ENCODE measurements at regions not wholly inside any gene's neighbourhood (a gene's known extent, or its start where the extent isn't known, plus 50 kb on each side); places are given as distances from the start of the nearest gene placed in this dataset.
A peak's percentile ranks its signal among the peaks of the same experiment; 100 is the strongest.

DNA sequence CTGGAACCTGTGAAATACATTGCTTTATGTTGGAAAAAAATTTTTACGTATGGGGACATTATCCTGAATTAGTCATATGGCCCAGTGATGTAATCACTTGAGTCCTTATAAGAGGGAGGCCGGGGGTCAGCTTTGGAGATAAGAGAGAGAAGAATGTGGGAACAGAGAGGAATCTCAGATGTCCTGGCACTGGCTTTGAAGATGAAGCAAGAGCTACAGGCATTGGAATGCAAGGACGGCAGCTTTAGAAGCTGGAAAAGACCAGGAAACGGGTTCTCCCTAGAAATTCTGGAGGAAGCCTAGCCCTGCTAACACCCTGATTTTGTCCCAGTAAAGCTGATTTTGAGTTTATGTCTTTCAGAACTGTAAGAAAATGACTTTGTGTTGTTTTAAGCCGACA is 1129.9 kb upstream of the GYPC start:
- no peak for DNase-seq

DNA sequence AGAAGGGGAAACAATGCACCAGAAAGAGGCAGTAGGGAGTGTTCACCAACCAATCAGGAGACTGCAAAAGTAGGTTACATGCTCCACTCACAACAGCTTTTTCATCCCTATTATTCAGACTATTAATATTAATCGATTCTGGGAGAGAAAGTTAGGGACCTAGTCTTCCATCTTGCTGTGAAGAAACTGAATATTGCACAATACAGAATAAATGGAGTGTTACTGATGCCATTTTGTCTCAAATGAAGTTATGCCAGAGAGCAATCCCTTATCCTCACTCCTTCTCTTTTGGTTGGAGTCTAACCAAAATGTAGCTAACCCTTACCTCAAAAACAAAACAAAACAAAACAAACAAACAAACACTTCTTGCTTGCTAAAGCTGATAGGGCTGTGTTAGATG is 1120.9 kb upstream of the GYPC start:
- no peak for DNase-seq

DNA sequence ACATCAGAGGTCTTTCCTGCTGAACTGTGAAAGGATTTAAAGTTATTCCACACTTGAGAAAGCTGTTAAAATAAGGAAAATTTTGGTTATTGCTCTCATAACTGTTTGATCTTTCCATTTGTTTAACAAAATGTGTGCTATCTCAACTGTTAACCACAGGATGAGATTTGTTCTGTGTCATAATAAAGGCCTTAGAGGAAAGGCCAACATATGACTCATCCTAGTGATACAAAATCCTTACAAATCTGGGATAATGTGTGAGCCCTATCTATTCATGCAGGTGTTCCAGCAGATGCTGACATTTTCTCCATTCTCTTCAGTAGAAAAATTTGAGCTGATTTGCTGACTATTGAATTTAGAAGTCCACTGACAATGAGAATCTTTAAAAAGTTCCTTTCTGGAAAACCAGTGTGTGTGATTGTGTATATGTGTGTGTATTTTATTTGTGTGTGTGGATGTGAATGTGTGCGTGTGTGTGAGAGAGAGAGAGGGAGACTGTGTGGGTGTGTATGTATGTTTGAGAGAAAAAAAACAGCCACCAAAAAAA is 1111.9 kb upstream of the GYPC start:
- DNase-seq, result no peak

DNA sequence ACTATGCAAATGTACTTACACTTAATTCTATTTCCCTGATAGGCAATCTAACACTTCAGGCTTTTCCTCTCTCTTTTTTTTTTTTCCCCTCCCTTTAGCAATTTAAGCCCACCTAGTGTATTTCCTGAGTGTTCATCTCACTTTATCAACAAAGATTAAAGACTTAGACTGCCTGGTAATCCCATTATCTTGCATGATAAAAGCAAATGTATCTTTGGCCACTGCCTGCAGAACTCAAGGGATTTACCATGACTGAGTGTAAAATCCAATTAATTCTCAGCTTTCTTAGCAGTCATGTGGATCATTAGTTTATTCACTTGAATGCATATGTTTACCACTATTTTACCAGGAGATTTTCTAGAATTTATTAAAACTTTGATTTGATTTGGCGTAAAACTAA is 1102.2 kb upstream of the GYPC start:
- DNase-seq, result peak; percentile 86

DNA sequence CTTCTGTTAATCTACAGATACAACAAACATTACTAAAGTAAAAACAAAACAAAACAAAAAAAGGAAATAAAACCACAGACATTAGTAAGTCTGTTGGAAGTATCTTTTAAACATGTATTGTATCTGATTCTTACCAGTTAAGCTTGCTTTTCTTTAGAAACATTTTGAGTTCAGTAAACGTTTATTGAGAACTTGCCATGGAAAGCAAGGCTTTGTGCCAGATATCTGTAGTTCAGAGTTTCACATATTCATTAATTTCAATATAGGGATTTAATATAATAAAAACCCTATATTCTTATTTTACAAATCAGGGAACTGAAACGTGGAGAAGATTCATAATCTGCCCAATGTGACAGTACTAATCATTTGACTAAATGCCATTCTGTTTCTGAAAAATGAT is 1101.0 kb upstream of the GYPC start:
- no peak for DNase-seq

DNA sequence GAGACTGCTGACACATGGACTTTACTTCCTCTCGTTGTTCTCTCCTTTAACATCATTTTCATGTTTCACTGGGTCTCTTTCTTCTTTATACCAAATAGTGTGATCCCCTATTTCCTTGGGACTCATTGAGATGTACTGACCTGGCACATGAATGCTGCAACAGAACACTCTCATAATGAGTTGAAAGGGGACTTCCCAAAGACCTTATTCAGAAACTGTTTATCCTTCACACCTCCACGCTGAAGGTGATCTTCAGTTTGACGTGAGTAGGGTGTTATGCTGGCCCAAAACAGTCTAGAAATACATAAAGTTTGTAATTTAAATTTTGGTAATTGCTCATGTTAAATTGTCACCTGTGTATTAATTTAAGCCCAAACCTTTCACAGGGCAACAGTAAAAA is 1096.8 kb upstream of the GYPC start:
- DNase-seq, result no peak

DNA sequence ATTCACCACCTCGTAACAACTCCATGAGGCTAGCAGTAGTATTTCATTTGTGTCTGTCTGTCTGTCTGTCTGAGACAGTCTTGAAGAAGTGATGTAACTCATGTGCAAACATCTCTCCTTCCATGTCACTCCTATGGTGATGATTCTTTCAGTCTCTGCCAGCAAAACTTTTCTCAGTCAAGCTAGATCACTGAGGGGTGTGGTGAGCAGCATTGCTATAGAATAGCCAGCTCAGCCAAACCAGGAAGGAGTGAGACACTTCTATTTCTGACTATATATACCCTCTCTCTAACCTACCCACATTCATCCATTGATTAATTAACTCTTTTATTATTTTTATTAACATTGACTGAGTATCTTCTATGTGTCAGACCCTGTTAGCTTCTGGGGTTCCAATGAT is 1095.1 kb upstream of the GYPC start:
- no peak for DNase-seq

DNA sequence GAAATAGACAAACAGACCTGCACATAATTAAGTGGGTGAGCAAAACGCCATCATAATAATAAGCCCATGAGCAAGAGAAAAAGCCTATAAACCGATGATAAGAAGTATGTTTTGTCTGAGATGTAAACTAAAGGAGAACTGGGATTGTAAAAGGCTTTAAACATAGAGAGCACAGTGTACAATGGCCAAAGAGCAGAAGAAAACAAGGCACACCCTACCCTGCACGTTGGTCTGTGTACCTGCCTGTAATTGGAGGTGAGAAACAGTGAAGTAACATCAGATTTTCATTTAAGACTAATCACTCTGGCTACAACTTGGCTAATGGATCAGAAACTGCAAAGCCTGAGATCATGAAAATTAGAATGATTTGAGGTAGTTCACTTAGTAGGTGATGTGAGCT is 1094.7 kb upstream of the GYPC start:
- no peak for DNase-seq

DNA sequence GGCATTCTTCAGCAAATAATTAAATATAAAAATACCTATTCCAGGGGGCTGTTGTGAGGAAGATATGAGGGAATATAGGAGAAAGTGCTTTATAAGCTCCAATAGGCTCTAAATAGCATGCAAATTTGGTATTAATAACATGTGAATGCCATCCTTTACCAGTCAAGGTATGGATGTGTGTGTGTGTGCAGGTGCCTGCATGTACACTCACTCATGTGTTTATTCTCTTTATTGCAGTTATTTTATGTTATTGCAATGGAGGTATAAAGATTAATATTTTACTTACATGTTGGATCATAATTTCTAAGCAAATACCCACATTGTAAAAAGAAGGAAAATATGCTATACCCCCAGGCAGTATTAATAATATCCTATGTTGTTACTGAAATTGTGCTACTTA is 1093.0 kb upstream of the GYPC start:
- no peak for DNase-seq

DNA sequence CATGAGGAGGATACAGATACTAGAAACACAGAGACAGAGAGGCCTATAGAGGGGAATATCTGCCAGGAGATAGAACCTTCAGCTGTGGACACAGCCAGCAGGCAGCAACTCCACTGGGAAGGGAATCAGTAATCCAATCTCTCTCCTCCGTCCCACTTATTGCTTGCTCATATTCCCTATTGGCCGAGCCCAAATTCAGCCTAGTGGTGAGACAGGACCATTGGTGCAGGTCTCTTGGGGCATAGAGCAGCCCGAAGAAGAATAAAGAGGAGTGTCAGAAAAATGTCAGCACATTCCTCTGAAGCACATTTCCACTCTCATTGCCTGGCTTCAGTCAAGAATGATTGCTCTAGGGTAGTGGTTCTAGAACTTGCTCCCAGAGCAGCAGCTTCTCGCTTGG is 1091.5 kb upstream of the GYPC start:
- DNase-seq, result no peak

DNA sequence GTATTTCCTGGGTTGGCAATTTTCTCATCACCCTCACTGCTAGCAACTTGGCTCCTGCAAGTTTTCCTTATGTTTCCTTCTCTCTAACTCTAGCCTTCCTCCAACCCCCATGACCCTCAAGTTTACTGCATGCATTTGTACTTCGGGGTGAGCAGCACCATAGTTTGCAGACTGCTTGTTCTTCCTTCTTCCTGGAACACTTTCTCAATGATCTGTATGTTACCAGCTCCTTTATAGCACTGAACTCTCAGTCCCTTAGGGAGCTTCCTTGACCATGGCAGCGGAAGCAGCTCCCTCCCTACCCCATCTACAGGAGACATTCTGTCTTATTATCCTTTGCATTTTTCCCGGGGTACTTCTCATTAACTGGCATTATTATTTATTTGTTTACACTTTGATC is 1089.5 kb upstream of the GYPC start:
- no peak for DNase-seq

DNA sequence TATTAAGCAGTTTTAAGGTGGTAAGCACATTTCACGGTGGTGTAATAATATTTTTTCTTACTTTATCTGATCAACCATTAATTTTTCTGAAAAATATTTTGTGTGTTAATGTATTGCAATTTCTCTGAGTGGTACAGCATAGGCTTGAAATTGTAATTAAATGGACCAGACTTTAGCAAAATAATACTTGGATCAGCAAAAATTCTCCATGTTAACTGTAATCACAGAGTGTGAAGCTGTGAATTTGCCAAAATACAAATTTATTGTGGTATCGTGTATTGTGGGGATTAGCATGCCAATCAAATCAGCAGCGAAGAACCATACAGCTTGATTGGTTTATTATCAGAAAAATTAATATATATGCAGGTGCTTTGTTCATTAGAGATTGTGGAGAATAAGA is 1088.9 kb upstream of the GYPC start:
- no peak for DNase-seq

DNA sequence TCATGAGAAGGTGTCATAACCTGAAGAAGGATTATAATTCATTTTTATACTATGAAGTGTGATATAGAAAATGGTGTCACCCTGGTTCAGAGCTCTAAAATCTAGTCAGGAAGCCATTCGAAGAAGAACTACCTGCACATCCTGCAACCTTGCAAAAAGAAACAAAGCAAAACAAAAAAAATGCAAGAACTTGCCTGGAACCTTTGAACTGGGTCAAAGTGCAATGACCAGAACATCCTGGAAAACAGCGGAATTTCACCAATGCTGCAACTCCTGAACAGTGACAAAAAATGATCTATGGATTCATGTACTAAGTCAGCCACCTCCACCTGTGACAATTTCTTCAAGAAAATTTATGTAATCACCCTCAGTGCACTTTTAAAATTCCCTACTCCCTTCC is 1083.3 kb upstream of the GYPC start:
- DNase-seq, result no peak

DNA sequence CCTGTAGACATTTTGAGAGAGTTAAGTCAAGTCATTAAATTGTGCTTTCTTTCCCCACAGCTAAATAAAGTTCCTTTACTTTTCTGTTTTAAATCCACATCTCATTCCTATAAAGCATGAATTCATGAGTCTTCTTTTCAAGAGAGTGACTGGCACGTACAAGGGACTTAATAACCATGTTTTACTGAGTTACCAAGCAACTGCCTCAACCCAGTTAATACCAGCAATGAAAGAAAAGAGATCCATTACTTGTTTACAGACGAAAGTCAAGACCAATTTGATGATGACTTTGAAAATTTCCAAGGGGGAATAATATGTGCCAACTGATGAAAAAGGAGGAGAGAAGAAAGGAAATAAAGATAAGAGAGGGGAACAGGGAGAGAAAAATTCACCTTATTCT is 1082.5 kb upstream of the GYPC start:
- no peak for DNase-seq

DNA sequence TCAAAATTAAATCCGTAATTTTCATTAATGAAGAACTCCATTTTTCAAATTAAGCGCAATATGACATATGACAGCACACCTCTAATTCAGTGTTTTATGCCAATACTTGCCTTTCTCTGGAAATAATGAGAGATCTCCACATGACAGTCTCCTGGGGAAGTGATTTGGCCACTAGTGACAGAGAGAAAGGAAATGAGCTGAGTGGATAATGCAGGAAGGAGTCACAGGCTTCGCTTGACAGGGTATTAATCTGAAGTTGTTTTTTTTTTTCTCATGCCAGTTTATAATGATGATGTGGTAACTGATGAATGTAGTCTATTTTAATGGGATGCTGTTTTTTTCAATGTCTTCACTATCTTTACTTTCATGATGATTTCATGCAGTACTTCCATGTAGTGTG is 1079.4 kb upstream of the GYPC start:
- no peak for DNase-seq

DNA sequence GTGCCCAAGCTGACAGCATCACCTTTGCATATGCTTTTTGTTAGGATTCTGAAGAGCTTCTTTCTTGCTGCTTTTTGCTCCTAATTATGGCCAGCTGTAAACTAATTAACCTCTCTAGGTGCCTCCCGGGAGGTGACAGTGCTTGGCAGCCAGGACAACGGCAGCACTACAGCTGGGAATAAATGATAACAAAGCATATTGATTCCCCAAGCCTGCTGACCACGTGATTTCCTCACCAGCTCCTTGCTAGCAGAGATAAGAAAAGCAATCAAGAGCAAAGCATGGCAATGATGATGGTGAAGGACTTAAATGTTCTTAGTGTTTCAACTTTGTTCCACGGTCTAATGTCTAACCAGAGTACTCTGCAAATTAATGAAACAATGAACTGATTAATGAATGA is 1074.4 kb upstream of the GYPC start:
- DNase-seq, result no peak

DNA sequence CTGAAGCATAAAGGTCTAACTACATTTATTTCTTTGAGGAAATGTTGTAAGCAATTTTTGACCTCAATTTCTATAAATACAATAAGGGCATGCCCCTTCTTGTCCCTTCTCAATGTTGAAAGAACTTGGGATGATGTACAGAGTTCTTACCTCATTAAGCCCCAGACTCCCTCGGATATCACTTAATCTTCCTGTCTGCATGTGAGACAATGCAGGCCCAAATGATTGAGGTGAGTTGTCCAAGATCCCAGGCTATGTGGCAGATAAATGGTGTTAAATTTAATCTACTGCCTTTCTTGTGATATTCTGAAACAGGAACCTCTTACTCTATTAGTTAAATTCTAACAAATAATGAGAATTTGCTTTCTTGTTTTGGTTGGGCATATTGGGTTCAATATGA is 1073.4 kb upstream of the GYPC start:
- DNase-seq, result no peak

DNA sequence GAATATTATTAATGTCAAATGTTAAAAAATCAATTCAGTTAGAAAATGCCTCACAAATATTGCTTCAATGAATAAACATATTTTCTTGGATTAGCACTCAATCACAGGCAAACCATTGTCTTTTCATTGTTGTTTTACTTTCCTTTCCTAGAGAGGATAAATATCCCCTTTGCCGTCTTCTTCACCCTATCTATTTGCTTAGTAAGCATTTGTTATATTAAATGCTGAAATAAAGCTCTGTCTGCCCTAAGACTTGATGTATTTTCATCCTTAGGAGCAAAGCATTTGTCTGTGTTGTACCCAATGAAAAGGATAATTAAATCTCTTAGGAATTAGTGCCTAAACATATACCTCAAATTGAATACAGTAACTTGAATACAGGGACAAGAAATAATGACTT is 1071.2 kb upstream of the GYPC start:
- no peak for DNase-seq

DNA sequence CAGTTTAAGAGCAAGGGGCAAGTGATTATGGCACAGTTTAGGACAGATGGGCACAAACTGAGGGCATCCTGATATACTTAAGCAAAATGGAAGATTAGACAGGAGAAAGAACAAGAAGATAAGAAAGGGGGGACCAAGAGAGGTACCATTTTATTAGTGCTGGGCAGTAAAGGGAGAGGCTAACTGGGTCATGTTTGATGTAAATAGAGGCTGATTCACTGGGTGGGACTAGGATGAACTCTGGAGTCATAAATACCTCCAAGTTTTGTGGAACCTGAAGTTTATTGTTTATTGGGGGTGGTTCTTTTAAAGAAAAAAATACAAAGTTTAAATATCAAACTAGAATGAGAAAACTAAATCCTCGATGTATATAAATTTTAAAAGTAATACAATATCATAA is 1067.2 kb upstream of the GYPC start:
- no peak for DNase-seq

DNA sequence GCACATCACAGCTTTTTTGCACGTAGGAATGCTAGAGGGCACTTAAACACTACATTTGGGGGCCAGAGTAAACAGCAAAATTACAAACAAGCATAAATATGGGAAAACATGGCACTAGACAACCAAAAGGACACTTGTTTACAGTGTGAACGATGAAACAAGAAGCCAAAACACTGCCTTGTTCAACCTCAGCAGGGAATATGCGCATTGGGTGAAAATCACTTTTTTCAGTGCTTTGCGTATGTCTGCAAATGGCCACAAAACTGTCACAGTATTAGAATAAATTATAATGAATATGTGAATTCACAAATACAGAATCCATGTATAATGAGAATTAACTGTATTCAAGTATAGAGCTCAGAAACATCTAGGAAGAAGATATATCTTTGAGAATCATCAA is 1064.0 kb upstream of the GYPC start:
- DNase-seq, result no peak

DNA sequence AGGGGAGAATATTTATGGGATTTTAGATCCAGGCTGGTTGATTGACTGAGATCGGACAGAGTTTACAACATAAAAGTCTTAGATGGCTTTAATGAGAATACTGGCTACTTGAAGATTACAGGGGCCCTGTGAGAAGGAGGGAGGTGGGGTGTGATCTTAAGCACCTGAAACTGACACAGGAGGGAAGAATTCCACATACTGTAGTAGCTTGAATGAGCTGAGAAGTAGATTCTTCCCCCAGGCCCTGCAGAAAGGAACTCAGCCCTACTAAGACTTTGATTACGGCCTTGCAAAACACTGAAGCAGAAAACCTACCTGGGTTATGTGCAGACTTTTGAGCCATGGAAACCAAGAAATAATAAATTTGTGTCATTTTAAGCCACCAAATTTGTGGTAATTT is 1062.9 kb upstream of the GYPC start:
- DNase-seq, result no peak

DNA sequence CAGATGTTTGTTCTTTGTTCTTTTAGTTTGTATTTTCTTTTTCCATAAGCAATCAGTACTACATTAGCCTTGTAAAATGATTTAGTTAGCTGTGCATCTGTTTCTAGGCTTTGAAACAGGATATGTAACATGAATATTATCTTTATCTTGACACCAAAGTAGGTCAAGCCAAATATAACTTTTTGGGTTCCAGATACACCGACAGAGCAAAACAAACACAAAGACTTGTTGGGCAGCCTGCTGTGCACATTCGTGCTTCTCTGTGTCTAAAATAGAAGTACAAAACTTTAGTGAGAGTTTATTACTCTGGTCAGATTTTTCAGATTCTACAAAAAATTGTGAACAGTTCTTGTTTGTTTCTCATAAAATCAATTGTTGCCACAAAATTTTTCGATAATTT is 1059.3 kb upstream of the GYPC start:
- no peak for DNase-seq

DNA sequence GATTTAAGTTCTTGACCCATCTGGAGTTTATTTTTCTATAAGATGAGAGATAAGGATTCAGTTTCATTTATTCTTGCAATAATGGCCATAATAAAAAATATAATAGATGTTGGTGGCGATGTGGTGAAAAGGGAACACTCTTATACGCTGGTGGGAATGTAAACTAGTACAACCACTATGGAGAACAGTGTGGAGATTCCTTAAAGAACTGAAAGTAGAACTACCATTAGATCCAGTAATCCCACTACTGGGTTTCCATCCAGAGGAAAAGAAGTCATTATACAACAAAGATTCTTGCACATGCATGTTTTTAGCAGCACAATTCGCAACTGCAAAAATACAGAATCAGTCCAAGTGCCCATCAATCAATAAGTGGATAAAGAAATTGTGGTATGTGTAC is 1040.5 kb upstream of the GYPC start:
- no peak for DNase-seq

DNA sequence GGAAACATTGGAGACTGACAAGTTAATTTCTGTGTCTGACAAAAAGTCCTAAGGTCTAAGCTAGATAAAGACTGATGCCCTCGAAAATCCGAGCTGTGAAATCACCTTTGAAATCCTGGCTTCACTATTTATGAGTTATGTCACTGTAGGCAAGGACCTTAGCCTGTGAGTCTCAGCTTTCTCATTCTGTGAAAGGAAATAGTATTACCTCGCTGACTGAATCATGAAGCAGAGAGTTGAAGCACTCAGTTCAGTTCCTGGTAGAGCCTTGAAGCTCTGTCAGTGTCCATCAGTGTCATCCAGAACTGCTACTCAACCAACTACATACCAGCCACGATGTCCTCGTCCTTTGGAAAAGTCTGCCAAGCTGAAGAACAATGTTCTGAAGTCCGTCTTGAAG is 1025.6 kb upstream of the GYPC start:
- DNase-seq, result no peak

DNA sequence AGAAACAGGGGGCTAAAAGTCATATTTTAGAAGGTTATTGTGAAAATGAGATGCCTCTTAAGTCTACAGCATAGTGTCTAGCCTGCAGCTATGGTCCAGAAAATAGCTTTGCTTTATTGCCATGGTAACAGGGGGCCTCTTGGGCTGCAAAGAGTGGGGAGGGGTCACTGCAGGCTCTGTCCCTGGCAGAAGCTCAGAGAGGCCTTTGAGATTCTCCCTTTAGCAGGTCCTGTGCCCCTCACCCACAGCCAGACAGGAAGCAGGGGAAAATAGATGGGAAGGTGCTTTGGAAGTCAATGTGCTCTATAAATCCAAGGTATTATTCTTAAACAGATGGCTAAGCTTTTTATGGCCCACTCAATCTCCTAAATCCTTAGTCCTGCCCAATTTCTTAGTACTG is 1021.3 kb upstream of the GYPC start:
- peak; percentile 88 for DNase-seq

DNA sequence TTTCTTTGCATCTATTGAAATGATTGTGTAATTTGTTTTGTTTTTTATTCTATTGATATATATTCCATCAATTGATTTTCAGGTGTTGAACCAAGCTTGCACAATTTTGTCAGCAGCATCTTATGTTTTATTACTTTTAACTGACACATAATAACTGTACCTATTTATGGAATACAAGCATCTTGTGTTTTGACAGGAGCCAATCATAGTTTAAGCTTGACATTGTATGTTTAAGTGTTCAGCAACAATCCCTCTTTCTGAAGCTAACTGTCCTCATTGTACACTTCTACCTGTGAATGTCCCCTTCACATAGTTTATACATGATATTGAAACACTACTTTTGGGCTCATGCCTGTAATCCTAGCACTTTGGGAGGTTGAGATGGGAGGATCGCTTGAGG is 1017.6 kb upstream of the GYPC start:
- DNase-seq, result no peak

Measured in NCI-H524 treated with DMSO at 0.1 percent for 48 hours (cell line).